ENCODE measurements at regions not wholly inside any gene's neighbourhood (a gene's known extent, or its start where the extent isn't known, plus 50 kb on each side); places are given as distances from the start of the nearest gene placed in this dataset.

DNA sequence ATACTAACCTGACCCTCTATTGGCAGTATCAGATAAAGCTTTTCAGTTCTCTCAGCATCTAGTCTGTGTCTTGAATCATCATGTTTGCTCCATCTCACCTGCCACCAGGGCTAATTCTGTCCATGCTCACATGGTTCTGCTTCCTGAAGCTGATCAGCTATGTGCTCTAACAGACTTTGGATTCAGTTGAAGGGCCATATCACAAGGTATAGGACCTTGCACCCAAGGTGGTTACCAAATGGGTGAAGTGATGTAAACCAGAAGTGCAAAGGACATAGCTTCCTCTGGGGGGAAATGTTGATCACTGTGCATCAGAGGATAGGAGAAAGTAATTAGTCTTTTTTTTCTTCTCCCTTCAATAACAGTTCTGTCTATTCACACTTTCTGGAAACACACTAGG, 417.0 kb upstream of the ANO5 start:
- TF ChIP-seq, protein P1, sequence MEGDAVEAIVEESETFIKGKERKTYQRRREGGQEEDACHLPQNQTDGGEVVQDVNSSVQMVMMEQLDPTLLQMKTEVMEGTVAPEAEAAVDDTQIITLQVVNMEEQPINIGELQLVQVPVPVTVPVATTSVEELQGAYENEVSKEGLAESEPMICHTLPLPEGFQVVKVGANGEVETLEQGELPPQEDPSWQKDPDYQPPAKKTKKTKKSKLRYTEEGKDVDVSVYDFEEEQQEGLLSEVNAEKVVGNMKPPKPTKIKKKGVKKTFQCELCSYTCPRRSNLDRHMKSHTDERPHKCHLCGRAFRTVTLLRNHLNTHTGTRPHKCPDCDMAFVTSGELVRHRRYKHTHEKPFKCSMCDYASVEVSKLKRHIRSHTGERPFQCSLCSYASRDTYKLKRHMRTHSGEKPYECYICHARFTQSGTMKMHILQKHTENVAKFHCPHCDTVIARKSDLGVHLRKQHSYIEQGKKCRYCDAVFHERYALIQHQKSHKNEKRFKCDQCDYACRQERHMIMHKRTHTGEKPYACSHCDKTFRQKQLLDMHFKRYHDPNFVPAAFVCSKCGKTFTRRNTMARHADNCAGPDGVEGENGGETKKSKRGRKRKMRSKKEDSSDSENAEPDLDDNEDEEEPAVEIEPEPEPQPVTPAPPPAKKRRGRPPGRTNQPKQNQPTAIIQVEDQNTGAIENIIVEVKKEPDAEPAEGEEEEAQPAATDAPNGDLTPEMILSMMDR (IDR thresholded peaks at IDR 0.05): no peak
- TF ChIP-seq POLR2A (IDR thresholded peaks at IDR 0.05) (no peak), EP300 (IDR thresholded peaks at IDR 0.05) (no peak)

Measured in sigmoid colon (tissue), 4 donors.